SU-DHL-6 (cell line): ENCODE measurements at regions not wholly inside any gene's neighbourhood (a gene's known extent, or its start where the extent isn't known, plus 50 kb on each side); places are given as distances from the start of the nearest gene placed in this dataset.

ENCODE experiments used
- EZH2phosphoT487 ChIP-seq: fragments of 200-600 bp; sonication (generic), shearing (Covaris generic); conservative IDR thresholded peaks from 2 replicates; pipeline ENCODE4 v1.6.1; 2018; ENCODE audit warnings: mild to moderate bottlenecking, antibody characterized with exemption, low read length, moderate library complexity, mixed read lengths
- TF ChIP-seq, protein P1 (sequence below): fragments of 200-600 bp; sonication (generic); IDR thresholded peaks from one replicate; pipeline ENCODE4 v1.5.1; 2017; ENCODE audit warnings: antibody characterized with exemption, mild to moderate bottlenecking, low read length, moderate library complexity; ENCODE audit not compliant: insufficient read depth, poor library complexity, severe bottlenecking

DNA sequence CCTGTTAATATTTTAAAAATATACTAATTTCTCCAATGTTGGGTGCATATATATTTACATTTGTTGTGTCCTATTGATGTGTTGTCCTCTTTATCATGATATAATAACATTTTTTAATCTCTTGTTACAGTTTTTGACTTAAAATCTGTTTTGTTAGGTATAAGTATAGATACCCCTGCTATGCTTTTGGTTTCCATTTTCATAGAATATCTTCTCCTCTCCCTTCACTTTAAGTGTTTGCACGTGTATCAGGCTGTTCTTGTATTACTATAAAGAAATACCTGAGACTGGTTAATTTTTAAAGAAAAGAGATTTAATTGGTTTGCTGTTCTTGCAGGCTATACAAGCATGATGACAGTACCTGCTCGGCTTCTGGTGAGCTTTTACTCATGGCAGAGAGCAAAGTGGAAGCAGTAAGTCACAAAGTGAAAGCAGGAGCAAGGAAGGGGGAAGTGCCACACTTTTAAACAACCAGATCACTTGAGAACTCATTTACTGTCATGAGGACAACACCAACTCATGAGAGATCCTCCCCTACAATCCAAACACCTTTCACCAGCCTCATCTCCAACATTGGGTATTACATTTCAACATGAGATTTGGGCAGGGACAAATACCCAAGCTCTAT, 340.5 kb upstream of the SYNCRIP start:
- TF ChIP-seq, protein P1, sequence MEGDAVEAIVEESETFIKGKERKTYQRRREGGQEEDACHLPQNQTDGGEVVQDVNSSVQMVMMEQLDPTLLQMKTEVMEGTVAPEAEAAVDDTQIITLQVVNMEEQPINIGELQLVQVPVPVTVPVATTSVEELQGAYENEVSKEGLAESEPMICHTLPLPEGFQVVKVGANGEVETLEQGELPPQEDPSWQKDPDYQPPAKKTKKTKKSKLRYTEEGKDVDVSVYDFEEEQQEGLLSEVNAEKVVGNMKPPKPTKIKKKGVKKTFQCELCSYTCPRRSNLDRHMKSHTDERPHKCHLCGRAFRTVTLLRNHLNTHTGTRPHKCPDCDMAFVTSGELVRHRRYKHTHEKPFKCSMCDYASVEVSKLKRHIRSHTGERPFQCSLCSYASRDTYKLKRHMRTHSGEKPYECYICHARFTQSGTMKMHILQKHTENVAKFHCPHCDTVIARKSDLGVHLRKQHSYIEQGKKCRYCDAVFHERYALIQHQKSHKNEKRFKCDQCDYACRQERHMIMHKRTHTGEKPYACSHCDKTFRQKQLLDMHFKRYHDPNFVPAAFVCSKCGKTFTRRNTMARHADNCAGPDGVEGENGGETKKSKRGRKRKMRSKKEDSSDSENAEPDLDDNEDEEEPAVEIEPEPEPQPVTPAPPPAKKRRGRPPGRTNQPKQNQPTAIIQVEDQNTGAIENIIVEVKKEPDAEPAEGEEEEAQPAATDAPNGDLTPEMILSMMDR: no peak
- no peak for TF ChIP-seq EZH2phosphoT487
